ENCODE measurements at regions not wholly inside any gene's neighbourhood (a gene's known extent, or its start where the extent isn't known, plus 50 kb on each side); places are given as distances from the start of the nearest gene placed in this dataset.

DNA sequence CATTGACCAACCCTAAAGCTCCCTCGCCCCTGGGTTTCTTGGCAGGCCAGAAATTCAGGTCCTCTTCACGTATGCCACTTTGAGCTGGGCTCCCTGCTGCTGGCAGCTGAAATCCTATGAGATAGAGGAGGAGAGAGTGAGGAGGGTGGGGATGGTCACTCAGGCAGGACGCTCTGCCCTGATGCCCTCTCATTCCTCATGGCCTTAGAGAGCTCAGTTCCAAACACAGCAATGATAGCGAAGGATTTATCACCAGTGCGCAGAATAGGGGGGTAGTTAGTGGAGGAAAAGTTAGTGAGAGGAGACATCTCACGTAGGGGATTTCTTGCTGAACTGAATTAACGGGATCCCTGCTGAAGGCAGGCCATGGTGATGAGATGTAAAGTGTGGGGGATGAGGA, 84.2 kb upstream of the PMEPA1 start:
- TF ChIP-seq, protein P1, sequence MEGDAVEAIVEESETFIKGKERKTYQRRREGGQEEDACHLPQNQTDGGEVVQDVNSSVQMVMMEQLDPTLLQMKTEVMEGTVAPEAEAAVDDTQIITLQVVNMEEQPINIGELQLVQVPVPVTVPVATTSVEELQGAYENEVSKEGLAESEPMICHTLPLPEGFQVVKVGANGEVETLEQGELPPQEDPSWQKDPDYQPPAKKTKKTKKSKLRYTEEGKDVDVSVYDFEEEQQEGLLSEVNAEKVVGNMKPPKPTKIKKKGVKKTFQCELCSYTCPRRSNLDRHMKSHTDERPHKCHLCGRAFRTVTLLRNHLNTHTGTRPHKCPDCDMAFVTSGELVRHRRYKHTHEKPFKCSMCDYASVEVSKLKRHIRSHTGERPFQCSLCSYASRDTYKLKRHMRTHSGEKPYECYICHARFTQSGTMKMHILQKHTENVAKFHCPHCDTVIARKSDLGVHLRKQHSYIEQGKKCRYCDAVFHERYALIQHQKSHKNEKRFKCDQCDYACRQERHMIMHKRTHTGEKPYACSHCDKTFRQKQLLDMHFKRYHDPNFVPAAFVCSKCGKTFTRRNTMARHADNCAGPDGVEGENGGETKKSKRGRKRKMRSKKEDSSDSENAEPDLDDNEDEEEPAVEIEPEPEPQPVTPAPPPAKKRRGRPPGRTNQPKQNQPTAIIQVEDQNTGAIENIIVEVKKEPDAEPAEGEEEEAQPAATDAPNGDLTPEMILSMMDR (IDR thresholded peaks at IDR 0.05; ENCODE audit: borderline replicate concordance, extremely low read depth, insufficient read depth) = no peak
- no peak for FAIRE-seq
- DNase-seq = peak in 3 of 5 donors; percentile 38 to 60 (median 59)
- no peaks in the 10 kb centered on the region for H3K36me3 ChIP-seq (ENCODE audit: control insufficient read depth in 2 of 3, insufficient read depth in 3 of 3, low read length in 3 of 3)
- intact Hi-C loops (cut with DNase I) = no loop called here
- peaks cover 0 to 3% (median 0%) of the 10 kb centered on the region in 3 donors for H3K9me3 ChIP-seq (ENCODE audit: control insufficient read depth in 2 of 3, insufficient read depth in 1 of 3, low read length in 3 of 3)
- no peaks in the 10 kb centered on the region for H3K27me3 ChIP-seq (ENCODE audit: control insufficient read depth, insufficient read depth, low read length)
- no peak overlapping the region for H3K27ac ChIP-seq (ENCODE audit: low read depth in 2 of 2, low read length in 2 of 2)
- no peak overlapping the region for H3K4me3 ChIP-seq (ENCODE audit: low read length in 3 of 3)
- no peak overlapping the region for H3K9ac ChIP-seq (ENCODE audit: low read length in 3 of 3)
- peaks cover 0 to 4% (median 0%) of the 10 kb centered on the region in 3 donors for H3K4me1 ChIP-seq (ENCODE audit: control insufficient read depth in 2 of 3, insufficient read depth in 2 of 3, low read depth in 1 of 3, low read length in 3 of 3)

DNA sequence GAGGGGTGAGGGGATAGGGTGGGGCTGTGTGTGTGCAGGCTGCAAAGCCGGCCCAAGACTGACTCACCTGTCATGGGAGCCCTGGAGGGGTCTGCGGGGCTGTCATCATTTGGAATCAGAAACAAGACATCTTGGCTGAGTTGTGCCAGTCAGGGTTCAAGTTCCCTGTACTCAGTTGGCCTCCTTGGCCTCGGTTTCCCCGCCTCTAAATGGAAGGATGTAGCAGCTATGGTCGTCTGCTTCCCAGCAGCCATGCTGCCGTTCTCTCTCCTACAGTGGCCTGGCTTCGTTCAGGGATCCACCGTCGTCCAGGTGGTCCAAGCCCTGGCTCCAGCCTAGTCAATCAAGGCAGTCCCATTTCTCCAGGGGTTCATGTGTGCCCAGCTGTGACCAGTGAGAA, 83.6 kb upstream of the PMEPA1 start:
- intact Hi-C loops (cut with DNase I) = no loop called here
- Histone ChIP-seq H3K4me3 (ENCODE audit: low read length in 3 of 3) (no peak overlapping the region), H3K36me3 (ENCODE audit: control insufficient read depth in 2 of 3, insufficient read depth in 3 of 3, low read length in 3 of 3) (no peaks in the 10 kb centered on the region), H3K4me1 (ENCODE audit: control insufficient read depth in 2 of 3, insufficient read depth in 2 of 3, low read depth in 1 of 3, low read length in 3 of 3) (peaks cover 0 to 4% (median 0%) of the 10 kb centered on the region in 3 donors), H3K27me3 (ENCODE audit: control insufficient read depth, insufficient read depth, low read length) (no peaks in the 10 kb centered on the region), H3K27ac (ENCODE audit: low read depth in 2 of 2, low read length in 2 of 2) (no peak overlapping the region), H3K9me3 (ENCODE audit: control insufficient read depth in 2 of 3, insufficient read depth in 1 of 3, low read length in 3 of 3) (peaks cover 0 to 3% (median 0%) of the 10 kb centered on the region in 3 donors), H3K9ac (ENCODE audit: low read length in 3 of 3) (no peak overlapping the region)
- TF ChIP-seq, protein P1 (IDR thresholded peaks at IDR 0.05; ENCODE audit: borderline replicate concordance, extremely low read depth, insufficient read depth) = no peak
- FAIRE-seq = no peak
- DNase-seq = no peak

DNA sequence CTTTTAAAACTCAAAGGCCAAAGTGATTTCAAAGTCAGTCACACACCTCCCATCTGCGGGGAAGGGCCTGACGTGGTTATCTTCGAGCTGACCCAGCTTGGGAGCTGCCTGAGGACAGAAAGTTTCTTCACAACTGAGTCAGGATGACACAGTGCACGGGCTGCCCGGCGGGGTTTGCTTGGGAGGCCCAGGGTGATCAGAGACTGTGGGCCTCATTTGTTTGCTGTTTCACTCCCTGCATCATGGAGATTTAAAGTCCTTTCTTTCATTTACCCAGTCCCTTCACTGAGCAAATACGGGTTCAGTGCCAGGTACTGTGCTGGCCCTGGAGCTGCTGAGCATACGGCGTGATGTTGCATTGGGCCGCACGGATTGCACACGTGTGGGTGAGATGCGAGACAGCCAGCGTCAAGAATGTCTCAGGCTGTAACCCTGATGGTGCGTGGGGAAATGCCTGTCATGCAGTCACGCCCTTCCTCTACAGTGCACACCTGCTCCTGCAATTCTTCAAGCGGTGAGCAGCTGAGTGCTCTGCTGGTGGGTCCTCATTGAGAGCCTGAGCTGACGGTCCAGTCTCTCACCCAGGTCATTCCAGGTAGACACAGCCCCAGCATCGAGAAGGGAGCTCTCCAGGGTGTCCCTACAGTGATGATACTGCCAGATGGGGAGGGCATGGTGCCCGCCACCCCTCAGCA, 82.7 kb upstream of the PMEPA1 start:
- DNase-seq (peak in 2 of 5 donors; percentile 13 to 27), FAIRE-seq (no peak)
- Histone ChIP-seq H3K4me1 (ENCODE audit: control insufficient read depth in 2 of 3, insufficient read depth in 2 of 3, low read depth in 1 of 3, low read length in 3 of 3) (peaks cover 0 to 4% (median 0%) of the 10 kb centered on the region in 3 donors), H3K36me3 (ENCODE audit: control insufficient read depth in 2 of 3, insufficient read depth in 3 of 3, low read length in 3 of 3) (no peaks in the 10 kb centered on the region), H3K9ac (ENCODE audit: low read length in 3 of 3) (no peak overlapping the region), H3K27ac (ENCODE audit: low read depth in 2 of 2, low read length in 2 of 2) (no peak overlapping the region), H3K27me3 (ENCODE audit: control insufficient read depth, insufficient read depth, low read length) (no peaks in the 10 kb centered on the region), H3K9me3 (ENCODE audit: control insufficient read depth in 2 of 3, insufficient read depth in 1 of 3, low read length in 3 of 3) (peaks cover 0 to 3% (median 0%) of the 10 kb centered on the region in 3 donors), H3K4me3 (ENCODE audit: low read length in 3 of 3) (no peak overlapping the region)
- TF ChIP-seq, protein P1 (IDR thresholded peaks at IDR 0.05; ENCODE audit: borderline replicate concordance, extremely low read depth, insufficient read depth) = no peak
- intact Hi-C loops (cut with DNase I) = no loop called here

All from kidney (tissue), 13 donors.